KMS-11 (cell line): ENCODE measurements at regions not wholly inside any gene's neighbourhood (a gene's known extent, or its start where the extent isn't known, plus 50 kb on each side); places are given as distances from the start of the nearest gene placed in this dataset.

Experiments used
- H2AFZ ChIP-seq: fragments of 200-600 bp; sonication (generic); 2 replicates; pipeline ENCODE4 v1.6.1; 2016; ENCODE audit warnings: antibody characterized with exemption, mixed run types, low read depth
- H3K27ac ChIP-seq: fragments of 200-600 bp; sonication (generic); 2 replicates; pipeline ENCODE4 v1.6.1; 2016; ENCODE audit warnings: mild to moderate bottlenecking, mixed run types
- H3K27me3 ChIP-seq: fragments of 200-600 bp; sonication (generic); 2 replicates; pipeline ENCODE4 v1.6.1; 2017; ENCODE audit warnings: mild to moderate bottlenecking, low read depth, mixed run types, moderate library complexity; ENCODE audit not compliant: insufficient read depth
- H3K36me3 ChIP-seq: fragments of 200-600 bp; sonication (generic); 2 replicates; pipeline ENCODE4 v1.6.1; 2017; ENCODE audit warnings: mild to moderate bottlenecking, mixed run types; ENCODE audit not compliant: insufficient read depth
- H3K4me1 ChIP-seq: fragments of 200-600 bp; sonication (generic); 2 replicates; pipeline ENCODE4 v1.6.1; 2016; ENCODE audit warnings: mild to moderate bottlenecking, low read depth, mixed run types; ENCODE audit not compliant: poor library complexity, severe bottlenecking
- H3K4me2 ChIP-seq: fragments of 200-600 bp; sonication (generic); 2 replicates; pipeline ENCODE4 v1.7.0; 2016; ENCODE audit warnings: mild to moderate bottlenecking, mixed run types
- H3K4me3 ChIP-seq: fragments of 200-600 bp; sonication (generic); IDR thresholded peaks from 2 replicates; pipeline ENCODE4 v1.6.1; 2017; ENCODE audit warnings: low read depth, low read length, mixed read lengths; ENCODE audit not compliant: insufficient read depth
- H3K79me2 ChIP-seq: fragments of 200-600 bp; sonication (generic); 2 replicates; pipeline ENCODE4 v1.6.1; 2016; ENCODE audit warnings: low read depth, mixed run types; ENCODE audit not compliant: insufficient read depth
- H3K9ac ChIP-seq: fragments of 200-600 bp; sonication (generic); 2 replicates; pipeline ENCODE4 v1.6.1; 2016; ENCODE audit warnings: mild to moderate bottlenecking, mixed run types
- H4K20me1 ChIP-seq: fragments of 200-600 bp; sonication (generic); 2 replicates; pipeline ENCODE4 v1.6.1; 2016; ENCODE audit warnings: mild to moderate bottlenecking, mixed run types; ENCODE audit not compliant: insufficient read depth
- TF ChIP-seq, protein P1 (sequence below): fragments of 200-600 bp; sonication (generic); conservative IDR thresholded peaks from 2 replicates; pipeline ENCODE4 v1.6.1; 2017; ENCODE audit warnings: low read depth, mild to moderate bottlenecking, antibody characterized with exemption, low read length, moderate library complexity, mixed read lengths

DNA sequence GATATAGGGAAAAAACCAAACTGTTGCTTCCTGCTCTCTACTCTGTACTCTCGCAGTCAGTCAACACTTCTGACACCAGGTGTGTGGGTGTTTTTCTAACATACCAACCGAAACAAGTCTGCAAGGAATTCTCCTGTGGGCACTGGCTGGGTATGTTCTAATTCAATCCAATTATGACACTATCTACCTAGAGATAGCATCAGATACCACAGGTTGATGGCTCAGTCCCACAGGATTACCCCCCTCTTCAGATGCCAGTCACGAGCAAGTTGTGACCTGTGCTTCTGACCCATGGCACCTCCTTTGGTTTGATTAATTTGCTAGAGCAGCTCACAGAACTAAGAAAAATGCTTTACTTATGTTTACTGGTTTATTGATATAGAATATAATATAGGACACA, 78.3 kb downstream of the DYRK2 start:
- Histone ChIP-seq H3K4me2 (no peak overlapping the region), H2AFZ (no peak overlapping the region), H3K79me2 (no peaks in the 10 kb centered on the region), H3K9ac (no peak overlapping the region), H4K20me1 (no peaks in the 10 kb centered on the region), H3K4me1 (no peaks in the 10 kb centered on the region), H3K36me3 (no peaks in the 10 kb centered on the region), H3K27me3 (no peaks in the 10 kb centered on the region), H3K27ac (no peak overlapping the region), H3K4me3 (no peak overlapping the region)
- TF ChIP-seq, protein P1, sequence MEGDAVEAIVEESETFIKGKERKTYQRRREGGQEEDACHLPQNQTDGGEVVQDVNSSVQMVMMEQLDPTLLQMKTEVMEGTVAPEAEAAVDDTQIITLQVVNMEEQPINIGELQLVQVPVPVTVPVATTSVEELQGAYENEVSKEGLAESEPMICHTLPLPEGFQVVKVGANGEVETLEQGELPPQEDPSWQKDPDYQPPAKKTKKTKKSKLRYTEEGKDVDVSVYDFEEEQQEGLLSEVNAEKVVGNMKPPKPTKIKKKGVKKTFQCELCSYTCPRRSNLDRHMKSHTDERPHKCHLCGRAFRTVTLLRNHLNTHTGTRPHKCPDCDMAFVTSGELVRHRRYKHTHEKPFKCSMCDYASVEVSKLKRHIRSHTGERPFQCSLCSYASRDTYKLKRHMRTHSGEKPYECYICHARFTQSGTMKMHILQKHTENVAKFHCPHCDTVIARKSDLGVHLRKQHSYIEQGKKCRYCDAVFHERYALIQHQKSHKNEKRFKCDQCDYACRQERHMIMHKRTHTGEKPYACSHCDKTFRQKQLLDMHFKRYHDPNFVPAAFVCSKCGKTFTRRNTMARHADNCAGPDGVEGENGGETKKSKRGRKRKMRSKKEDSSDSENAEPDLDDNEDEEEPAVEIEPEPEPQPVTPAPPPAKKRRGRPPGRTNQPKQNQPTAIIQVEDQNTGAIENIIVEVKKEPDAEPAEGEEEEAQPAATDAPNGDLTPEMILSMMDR, result no peak

- TF ChIP-seq, protein P1, result no peak
- H3K27ac ChIP-seq, result no peak overlapping the region
Measured at GRCh38 chr12:67727702-67728666, 79.4 kb downstream of the DYRK2 start.

GRCh38 chr12:67732857-67733256, 84.3 kb downstream of the DYRK2 start:
- Histone ChIP-seq H3K9ac (no peak overlapping the region), H3K4me1 (no peaks in the 10 kb centered on the region), H3K27me3 (no peaks in the 10 kb centered on the region), H4K20me1 (no peaks in the 10 kb centered on the region), H3K79me2 (no peaks in the 10 kb centered on the region), H3K4me2 (no peak overlapping the region), H3K36me3 (no peaks in the 10 kb centered on the region), H3K4me3 (no peak overlapping the region), H2AFZ (no peak overlapping the region), H3K27ac (no peak overlapping the region)
- TF ChIP-seq, protein P1, result no peak

More at GRCh38 chr12:67727702-67728666, 79.4 kb downstream of the DYRK2 start:
- Histone ChIP-seq H3K4me1 (no peaks in the 10 kb centered on the region), H3K9ac (no peak overlapping the region), H4K20me1 (no peaks in the 10 kb centered on the region), H2AFZ (no peak overlapping the region), H3K27me3 (no peaks in the 10 kb centered on the region), H3K36me3 (no peaks in the 10 kb centered on the region), H3K4me3 (no peak overlapping the region), H3K79me2 (no peaks in the 10 kb centered on the region), H3K4me2 (no peak overlapping the region)

DNA sequence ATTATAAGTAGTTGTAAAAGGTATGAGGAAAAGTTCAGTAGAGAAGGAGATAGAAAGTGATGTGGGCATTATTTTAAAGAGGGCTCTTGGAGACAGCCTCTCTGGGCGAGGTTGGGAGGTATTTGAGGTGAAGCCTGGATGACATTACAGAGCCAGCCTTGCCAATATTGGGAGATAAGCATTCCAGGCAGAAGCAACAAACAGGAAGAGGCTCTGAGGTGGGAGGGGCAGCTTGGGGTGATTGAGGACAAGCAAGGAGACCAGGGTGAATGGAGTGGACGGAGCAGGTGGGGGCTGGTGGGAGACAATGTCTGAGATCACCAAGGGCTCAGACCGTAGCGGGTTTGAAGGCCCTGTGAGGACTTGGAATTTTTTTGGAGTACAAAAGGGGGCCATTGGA, 87.3 kb downstream of the DYRK2 start:
- no peak overlapping the region for H3K4me2 ChIP-seq
- H3K4me3 ChIP-seq, result no peak overlapping the region
- H4K20me1 ChIP-seq, result no peaks in the 10 kb centered on the region
- H3K79me2 ChIP-seq, result no peaks in the 10 kb centered on the region
- H2AFZ ChIP-seq, result no peak overlapping the region
- H3K36me3 ChIP-seq, result no peaks in the 10 kb centered on the region
- H3K27me3 ChIP-seq, result no peaks in the 10 kb centered on the region
- TF ChIP-seq, protein P1, result no peak
- H3K27ac ChIP-seq, result no peak overlapping the region
- H3K9ac ChIP-seq, result no peak overlapping the region
- no peaks in the 10 kb centered on the region for H3K4me1 ChIP-seq
